Daoy (cell line): ENCODE measurements at regions not wholly inside any gene's neighbourhood (a gene's known extent, or its start where the extent isn't known, plus 50 kb on each side); places are given as distances from the start of the nearest gene placed in this dataset.
"Not testable (repeated sequence)": the region's sequence is repeated elsewhere in the genome, so short reads cannot be mapped to it uniquely, and the experiment has no call there.

Source experiments
- DNase-seq: peaks from one replicate; pipeline ENCODE4 v3.0.0-alpha.2; 2015; ENCODE audit warnings: low read depth

DNA sequence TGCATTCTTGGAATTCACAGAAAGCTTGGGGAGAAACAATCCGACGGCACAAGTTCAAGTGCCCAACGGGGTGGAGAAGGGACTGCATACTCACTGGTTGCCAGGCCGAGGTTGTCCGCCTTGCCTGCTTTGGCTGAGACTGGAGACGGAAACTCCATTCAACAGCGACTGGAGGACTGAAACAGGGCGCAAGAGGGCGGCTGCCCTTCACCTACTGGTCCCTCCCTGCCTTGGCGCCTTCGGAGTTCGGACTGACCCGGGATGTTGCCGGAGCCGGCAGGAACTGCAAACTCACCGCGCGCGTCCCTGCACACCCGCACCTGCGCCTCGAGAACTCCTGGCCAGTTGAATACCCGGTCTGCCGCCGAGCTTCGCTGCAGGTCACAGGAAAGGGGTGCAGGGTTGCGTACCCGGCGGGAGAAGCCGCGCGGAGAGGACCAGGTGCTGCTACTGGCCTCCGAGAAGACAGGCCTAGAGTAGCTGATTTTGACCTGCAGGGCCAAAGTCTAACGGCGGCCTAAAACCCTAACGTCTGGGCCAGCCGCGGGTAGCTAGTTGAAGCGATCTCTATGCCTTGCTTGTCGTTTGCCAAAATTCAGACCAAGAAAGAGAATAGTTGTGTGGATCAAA is 132.9 kb downstream of the FAM72B start:
- not testable (repeated sequence) for DNase-seq

DNA sequence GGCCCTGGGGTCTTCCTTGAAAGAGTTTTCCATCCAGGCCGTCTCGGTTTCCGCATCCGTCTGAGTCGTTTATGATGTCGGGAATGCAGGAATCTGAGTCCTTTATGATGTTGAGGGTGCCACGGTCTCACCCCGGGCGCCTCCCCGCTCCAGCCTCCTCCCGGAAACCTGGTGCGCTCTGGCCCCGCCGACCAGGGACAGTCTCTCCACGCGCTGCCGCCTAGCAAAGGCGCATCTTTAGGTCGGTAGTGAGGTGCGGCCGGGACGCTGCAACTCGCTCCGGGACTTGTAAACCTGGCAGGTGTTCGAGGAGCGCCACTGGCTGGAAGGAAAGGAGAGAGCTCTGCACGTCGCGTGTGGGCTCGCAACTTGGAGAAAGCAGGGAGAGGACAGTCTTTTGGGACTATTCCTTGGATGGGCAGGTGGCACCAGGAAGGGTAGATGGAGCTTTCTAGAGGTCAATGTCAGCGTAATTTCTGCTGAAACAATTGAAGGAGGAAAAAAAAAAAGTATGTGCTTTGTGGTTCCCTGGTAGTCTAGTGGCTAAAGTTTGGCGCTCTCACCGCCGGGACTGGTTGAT is 132.0 kb downstream of the FAM72B start:
- DNase-seq: not testable (repeated sequence)

DNA sequence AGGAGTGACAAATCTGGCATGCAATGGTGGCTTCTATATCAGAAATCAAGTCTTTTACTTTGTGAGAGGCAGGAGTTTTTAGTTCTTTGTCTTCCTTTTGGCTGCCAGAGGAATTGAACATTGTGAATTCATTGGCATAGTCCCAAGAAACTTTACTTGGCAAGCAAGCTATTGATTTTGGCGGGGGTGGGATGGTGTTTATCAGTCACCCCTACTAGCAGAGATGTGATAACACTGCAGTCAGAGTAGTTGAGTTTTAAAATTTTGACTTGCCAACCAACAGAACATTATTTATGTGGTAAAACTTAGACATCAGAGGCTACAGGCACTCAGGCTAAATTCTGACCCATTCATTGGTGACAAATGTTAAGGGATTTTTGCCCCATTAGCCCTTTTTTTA is 129.2 kb downstream of the FAM72B start:
- not testable (repeated sequence) for DNase-seq

DNA sequence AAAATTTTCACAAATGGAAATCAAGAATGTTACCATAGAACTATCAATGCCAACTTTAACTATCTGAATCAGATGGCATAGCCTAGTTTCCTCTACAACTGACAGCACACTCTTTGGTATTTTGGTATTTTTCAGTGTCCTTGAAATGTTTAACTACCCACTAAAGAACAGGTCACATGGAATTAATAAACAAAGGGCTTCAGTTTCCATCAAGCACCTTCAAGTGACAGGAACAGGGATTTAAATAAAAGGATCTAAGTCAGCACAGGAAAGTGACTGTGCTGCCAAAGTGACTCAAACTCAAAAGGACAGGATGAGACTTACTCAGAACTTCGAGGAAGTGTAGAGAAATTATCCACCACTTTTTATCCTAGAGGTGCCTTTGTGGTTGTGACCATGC is 117.2 kb downstream of the FAM72B start:
- not testable (repeated sequence) for DNase-seq

DNA sequence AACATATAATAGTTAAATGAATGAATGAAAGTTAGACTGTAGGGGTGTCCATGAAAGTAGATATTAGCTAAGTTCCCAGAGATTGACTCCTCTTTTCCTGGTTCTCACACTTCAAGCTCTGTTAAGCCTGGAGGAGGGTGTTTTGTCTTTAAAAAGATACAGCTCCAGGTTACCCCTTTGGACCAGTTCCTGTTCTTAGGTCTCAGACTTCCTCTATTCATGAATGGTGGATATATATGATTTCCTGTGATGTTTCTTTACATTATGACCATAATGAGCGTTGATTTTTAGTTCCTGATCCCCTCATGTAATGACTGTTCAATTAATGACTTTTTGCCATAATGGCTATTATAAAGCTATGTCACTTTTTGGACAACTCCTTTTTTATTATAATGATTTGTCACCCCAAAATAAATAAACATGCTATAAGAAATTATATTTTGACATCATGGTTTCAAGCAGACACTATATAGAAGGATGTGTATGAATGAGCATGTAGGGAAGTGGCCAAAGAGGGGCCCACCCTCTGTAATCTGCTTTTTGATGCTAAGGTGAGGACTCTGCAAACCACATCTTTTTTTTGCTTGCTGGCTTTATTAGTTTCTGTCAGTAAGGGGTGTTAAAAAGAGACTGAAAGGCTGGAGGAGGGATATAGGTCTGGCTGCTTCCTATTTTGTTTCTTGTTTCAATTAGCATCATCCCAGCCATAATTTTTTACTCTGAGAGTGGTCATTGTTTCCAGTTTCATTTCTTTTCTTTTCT is 115.2 kb downstream of the FAM72B start:
- DNase-seq: not testable (repeated sequence)

DNA sequence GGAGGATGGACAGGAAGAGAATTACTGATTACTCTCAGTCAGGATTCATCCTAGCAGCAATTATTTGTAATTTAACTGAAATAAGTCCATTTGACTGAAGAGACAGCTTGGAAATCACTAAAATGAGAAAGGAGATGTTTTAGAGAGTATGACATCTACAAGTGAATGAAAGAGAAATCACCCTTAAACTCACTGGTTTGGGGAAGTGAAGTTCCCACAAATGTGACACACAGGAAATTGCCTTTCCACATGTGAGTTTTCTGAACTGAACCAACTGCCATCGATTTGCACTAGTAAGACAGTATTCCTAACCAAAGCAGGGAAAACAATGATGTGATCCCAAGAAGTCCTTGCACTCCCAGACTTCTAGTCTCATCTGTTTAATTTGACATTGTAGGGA is 110.3 kb downstream of the FAM72B start:
- DNase-seq: not testable (repeated sequence)

DNA sequence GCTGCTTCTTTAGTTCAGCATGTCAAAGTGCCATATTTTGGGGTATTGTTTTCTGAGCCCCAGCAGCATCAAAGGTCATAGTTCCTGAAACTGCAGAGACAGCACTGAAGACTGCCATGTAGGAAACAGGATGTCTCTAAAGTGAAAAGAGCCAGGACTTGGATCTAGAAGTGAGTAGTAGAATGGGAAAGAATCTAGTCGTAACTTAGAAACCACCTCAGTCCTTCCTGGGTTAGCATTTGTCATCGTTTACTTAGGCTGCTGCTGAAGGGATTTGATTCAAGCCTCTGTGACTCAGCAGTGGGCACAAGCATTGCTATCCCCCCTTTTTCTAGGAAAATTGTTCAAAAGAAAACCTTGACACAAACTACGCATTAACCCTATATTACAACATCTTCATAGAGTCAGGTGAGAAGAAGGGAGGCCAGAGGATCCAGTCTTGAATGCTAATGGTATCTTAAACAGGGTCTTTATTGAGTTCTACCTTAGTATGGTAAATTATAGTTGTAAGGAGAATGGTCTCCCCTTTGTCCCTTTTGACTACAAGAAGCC is 108.8 kb downstream of the FAM72B start:
- not testable (repeated sequence) for DNase-seq

DNA sequence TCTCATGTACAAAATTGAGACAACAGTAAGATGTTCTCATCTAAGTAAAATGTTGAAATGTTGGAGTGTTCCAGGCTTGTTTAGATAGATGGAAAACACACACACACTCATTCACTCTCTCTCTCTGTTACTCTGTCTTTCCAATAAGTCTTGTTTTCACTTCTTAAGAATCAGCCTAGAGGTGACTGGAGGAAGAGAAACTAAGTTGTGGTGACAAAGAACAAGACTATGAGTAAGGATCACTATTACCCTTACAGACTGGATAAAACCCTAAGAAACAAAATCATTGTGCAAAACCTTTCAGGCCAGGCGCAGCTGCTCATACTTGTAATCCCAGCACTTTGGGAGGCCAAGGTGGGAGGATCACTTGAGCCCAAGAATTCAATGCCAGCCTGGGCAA is 107.5 kb downstream of the FAM72B start:
- not testable (repeated sequence) for DNase-seq

DNA sequence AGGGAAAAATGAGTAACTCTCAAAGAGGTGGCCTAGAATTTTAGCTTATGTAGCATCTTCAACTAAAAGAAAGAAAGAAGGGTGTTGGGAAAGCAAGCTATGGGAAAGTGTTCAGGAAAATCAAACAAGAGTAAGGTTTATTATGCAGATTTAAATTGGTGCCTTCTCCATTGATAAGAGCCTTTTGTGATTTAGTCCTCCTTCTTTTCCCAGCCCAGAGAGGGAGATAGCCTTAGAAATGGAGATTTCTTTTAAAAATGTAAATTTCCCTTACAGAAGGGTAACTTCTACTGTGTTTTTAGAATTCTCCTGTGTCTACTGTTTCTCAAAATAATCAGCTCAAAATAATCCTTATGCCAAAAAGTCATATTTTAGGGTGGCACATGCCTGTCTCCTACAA is 104.5 kb downstream of the FAM72B start:
- DNase-seq: not testable (repeated sequence)

DNA sequence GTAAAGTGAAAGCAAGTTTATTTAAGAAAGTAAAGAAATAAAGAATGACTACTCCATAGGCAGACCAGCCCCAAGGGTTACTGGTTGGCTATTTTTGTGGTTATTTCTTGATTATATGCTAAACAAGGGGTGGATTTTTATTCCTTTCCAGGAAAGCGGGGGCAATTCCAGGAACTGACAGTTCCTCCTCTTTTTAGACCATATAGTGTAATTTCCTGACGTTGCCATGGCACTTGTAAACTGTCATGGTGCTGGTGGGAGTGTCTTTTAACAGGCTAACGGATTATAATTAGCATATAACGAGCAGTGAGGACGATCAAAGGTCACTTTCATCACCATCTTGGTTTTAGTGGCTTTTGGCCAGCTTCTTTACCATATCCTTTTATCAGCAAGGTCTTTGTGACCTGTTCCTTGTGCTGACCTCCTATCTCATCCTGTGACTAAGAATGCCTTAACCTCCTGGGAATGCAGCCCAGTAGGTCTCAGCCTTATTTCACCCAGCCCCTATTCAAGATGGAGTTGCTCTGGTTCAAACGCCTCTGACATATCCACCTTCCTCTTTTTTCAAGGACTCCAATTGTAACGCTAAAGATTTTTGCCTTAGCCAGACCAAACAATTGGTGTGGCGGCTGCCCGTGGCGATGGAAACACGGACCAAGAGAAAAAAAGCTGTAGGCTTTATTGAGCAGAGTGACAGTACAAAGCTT is 103.8 kb downstream of the FAM72B start:
- DNase-seq: not testable (repeated sequence)

DNA sequence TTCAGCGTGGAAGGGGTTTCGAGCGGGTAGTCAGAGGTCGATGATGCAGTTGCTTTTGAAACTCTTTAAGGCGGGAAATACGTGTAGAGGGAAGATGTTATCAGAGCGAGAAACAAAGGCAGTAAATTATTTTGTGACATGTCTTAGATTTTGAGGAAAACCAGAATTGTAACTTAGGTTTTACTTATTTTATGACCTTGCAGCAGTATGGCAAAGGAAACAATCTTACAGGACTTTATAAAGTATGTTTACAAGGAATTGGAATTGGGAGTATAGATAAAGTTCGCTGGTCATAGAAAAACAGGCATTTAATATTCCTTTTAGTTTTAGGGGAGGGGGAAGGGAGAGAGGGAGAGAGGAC is 103.3 kb downstream of the FAM72B start:
- DNase-seq: not testable (repeated sequence)

DNA sequence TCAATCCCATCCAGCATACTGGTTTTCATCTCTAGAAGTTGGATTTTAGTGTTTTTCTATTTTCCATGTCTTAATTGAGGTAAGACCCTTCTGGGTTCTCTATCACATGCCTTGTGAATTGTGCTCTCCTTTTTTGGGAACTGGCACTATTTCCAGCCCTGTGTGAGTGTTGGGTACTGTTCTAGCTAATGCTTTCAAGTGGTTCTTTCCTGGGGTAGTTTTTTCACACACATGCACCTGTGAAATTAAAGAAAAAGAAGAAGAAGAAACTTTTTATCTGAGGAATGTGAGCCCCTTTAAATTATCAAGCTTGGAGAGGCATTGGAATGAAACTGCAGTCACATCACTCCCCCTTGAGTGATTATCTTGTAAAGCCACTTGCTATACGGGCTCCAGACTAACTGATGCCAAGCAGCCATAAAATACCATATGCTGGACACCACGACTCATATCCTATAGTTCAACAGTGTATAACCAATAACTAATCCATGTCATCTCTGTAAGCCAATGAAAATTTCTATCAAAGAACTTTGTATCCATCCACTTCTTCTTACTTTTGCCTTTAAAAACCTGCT is 102.4 kb downstream of the FAM72B start:
- not testable (repeated sequence) for DNase-seq

DNA sequence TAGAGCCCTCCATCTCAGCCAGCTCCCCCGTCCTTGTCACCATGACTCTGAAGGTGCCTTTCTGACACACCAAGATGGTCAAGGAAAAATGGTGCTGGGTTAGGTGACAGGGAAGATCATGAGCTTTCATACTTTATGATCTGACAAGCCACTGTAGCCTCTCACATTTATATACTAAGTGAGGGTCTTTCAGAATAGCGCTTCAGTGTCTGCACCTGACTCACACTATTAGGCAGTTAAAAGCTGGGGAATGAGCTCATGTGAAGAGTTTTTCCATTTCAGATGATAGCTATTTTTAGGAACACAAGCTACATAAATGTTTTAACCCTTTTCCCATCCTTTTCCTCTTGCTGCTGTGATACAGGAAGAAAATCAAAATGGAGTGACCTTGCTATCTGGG is 101.1 kb downstream of the FAM72B start:
- DNase-seq: not testable (repeated sequence)

DNA sequence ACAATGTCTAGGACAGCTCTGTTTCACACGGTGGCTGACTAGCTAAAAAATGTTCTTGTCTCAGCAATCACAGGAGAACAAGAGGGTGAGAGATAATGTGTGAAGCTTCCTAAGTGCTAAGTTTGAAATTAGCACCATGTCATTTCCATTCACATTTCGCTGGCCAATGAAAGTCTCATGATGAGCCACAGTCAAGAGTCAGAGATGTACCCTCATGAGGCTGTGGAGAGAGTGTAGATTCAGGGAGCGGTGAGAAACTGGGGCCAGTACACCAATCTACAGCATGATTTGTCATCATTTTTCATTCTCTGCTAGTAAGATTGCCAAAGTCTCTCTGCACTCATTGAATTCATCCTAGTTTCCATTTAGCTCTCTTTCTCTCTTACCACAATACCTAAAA is 97.9 kb downstream of the FAM72B start:
- DNase-seq: not testable (repeated sequence)

DNA sequence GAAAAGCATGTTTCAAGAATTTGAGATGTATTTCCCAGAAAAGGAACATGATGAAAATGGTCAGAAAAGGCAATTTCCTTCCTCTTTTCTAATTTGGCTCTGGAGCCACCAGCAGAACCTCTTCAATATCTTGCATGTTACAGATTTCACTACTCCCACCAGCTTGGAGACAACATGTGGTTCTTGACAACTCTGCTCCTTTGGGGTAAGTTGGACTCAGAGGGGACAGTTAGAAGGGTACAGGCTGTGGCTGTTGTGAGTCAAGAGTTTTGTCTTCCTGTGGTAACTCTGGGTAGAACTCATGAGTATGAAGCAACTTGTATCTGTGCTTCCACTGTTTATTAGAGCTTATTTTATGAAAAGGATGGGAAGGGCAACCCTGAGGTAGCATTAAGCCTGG is 96.9 kb downstream of the FAM72B start:
- DNase-seq: not testable (repeated sequence)

DNA sequence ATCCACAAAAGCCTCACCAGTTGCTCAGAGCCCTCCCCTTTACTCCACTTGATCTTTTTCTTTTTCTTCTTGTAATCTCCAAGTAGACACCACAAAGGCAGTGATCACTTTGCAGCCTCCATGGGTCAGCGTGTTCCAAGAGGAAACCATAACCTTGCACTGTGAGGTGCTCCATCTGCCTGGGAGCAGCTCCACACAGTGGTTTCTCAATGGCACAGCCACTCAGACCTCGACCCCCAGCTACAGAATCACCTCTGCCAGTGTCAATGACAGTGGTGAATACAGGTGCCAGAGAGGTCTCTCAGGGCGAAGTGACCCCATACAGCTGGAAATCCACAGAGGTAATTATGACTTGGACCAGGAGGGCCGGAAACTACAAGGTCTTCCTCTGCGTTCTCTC is 95.6 kb downstream of the FAM72B start:
- DNase-seq: not testable (repeated sequence)

DNA sequence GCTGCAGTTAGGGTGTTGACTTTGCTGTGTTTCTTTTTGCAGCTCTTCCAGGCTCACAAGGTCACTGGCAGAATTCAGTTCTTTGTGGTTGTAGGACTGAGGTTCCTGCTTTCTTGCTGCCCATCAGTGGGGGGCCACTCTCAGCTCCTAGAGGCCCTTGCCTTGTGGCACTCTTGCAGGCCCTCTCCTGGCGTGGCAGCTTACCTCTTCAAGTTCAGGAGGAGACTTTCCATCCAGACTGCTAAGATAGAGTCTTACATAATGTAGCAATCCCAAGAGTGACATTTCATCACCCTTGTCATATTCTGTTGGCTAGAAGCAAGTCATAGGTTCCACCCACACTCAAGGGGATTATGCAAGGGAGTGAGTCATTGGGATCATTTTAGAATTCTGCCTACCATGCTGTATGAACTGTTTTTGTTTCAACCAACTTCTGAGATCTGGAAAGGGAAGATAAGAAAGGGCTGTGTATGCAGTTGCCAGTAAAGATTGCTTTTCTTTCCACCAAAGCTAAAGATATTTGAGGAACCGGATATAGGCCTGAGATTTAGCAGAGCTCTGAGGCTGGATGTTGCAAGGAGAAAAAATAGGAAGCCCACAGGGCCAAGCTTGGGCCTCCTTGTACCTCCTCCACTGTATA is 91.7 kb downstream of the FAM72B start:
- DNase-seq: not testable (repeated sequence)

DNA sequence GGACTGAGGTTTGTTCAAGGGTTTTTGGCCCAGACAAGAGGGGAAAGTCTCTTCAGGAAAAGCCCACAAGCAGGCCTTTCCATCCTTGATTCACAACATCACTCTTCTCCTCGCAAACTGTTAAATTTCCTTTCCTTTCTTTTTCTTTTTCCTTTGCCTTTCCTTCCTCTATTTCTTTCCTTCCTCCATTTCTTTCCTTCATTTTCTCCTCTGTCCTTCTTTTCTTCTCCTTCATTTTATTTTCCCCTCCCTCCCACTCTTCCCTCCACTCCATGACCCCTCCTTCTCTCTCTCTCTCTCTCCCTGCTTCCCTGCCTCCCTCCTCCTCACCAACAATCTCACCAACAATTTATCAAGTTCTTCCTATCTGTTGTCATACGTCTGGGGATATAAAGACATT is 89.1 kb downstream of the FAM72B start:
- not testable (repeated sequence) for DNase-seq

DNA sequence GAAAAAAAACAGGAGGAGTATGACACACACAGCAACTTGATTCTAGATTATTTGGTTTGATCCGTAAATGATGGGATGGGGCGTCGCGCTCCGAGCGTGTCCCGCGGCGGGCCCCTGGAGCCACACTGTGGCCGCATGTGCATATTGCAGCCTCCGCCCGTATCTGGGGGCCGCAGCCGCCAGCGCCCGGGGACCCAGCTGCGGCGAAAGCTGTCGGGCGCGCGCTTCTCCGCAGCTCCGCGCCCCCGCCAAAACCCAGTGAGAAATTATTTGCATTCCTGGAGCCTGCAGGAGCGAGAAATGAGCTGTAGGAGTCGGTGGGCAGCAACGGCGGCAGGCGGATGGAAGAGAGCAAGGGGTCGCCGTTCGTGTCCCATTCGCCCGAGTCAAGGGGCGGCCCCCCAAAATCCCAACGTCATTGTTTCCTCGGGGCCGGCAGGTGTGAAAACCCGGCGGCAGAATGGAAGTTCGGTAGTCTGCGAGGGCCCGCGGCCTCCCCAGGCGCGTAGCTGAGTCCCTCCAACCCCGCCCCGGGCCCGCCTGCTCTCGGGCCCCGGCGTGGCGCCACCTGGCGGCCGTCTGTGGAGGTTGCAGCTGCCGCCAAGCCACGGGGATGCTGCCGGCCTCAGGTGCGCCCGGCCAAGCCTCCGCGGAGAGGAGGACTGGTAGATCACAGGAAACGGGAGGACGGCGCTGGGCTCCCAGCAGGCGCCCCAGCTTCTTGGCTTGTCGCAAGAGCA is 86.8 kb downstream of the FAM72B start:
- DNase-seq: peak; percentile 88

DNA sequence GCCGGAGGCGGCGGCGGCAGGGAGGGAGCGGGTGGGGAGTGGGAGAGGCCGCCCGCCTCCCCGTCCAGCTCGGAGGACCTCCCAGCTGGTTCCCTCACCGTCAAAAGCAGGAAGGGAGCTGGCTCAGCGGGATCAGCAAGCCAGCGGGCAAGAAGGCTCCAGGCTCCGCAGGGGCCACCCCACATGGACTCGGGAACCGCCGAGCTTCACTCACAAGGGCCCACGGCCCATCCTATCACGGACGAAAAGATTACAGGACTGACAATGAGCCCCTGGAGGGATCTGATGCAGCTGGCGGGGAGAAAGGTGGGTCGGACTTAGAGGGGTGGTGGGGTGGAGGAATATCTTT is 86.3 kb downstream of the FAM72B start:
- peak; percentile 9 for DNase-seq

DNA sequence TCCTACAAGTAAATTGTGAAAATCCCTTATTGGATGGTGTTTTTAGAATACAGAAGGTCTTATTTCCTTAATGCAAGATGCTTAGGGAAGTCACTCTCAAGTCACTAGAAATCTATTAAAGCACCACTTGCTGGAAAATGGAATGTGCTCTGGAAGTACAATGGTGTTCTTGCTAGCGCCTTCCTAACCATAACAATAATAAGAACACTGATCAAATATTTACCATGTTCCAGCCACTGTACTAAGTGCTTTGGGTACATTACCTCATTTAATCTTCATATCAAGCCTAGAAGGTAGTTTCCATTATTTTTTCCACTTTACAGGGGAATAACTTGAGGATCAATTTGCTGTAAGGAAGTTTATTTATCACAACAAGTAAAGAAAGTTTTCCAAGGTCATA is 75.1 kb downstream of the FAM72B start:
- not testable (repeated sequence) for DNase-seq
